ENCODE measurements at regions not wholly inside any gene's neighbourhood (a gene's known extent, or its start where the extent isn't known, plus 50 kb on each side); places are given as distances from the start of the nearest gene placed in this dataset.

- no peak overlapping the region for H3K4me3 ChIP-seq (replicated peaks; ENCODE audit: low read depth, low read length)
- TF ChIP-seq, protein P1, sequence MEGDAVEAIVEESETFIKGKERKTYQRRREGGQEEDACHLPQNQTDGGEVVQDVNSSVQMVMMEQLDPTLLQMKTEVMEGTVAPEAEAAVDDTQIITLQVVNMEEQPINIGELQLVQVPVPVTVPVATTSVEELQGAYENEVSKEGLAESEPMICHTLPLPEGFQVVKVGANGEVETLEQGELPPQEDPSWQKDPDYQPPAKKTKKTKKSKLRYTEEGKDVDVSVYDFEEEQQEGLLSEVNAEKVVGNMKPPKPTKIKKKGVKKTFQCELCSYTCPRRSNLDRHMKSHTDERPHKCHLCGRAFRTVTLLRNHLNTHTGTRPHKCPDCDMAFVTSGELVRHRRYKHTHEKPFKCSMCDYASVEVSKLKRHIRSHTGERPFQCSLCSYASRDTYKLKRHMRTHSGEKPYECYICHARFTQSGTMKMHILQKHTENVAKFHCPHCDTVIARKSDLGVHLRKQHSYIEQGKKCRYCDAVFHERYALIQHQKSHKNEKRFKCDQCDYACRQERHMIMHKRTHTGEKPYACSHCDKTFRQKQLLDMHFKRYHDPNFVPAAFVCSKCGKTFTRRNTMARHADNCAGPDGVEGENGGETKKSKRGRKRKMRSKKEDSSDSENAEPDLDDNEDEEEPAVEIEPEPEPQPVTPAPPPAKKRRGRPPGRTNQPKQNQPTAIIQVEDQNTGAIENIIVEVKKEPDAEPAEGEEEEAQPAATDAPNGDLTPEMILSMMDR (IDR thresholded peaks at IDR 0.05; ENCODE audit: low read depth, low read length, missing control alignments) = no peak
- DNase-seq (ENCODE audit: extremely low read depth, low read depth) = no peak
Measured at GRCh38 chr15:47529241-47529640, 188.1 kb upstream of the SEMA6D start.

- DNase-seq (ENCODE audit: extremely low read depth, low read depth) = no peak
- TF ChIP-seq, protein P1 (IDR thresholded peaks at IDR 0.05; ENCODE audit: low read depth, low read length, missing control alignments) = no peak
Measured at GRCh38 chr15:47534673-47535072, 182.6 kb upstream of the SEMA6D start.

GRCh38 chr15:47541562-47541961, 175.7 kb upstream of the SEMA6D start:
- H3K4me3 ChIP-seq (replicated peaks; ENCODE audit: low read depth, low read length) = no peak overlapping the region
- no peak for DNase-seq (ENCODE audit: extremely low read depth, low read depth)
- TF ChIP-seq, protein P1 (IDR thresholded peaks at IDR 0.05; ENCODE audit: low read depth, low read length, missing control alignments) = no peak

More at GRCh38 chr15:47534673-47535072, 182.6 kb upstream of the SEMA6D start:
- no peak overlapping the region for H3K4me3 ChIP-seq (replicated peaks; ENCODE audit: low read depth, low read length)

GRCh38 chr15:47542312-47542989, 174.9 kb upstream of the SEMA6D start:
- H3K4me3 ChIP-seq (replicated peaks; ENCODE audit: low read depth, low read length) = no peak overlapping the region
- DNase-seq (ENCODE audit: extremely low read depth, low read depth) = no peak
- TF ChIP-seq, protein P1 (IDR thresholded peaks at IDR 0.05; ENCODE audit: low read depth, low read length, missing control alignments) = no peak

GRCh38 chr15:47548231-47548630, 169.1 kb upstream of the SEMA6D start:
- no peak for DNase-seq (ENCODE audit: extremely low read depth, low read depth)
- TF ChIP-seq, protein P1 (IDR thresholded peaks at IDR 0.05; ENCODE audit: low read depth, low read length, missing control alignments) = no peak
- H3K4me3 ChIP-seq (replicated peaks; ENCODE audit: low read depth, low read length) = no peak overlapping the region

DNA sequence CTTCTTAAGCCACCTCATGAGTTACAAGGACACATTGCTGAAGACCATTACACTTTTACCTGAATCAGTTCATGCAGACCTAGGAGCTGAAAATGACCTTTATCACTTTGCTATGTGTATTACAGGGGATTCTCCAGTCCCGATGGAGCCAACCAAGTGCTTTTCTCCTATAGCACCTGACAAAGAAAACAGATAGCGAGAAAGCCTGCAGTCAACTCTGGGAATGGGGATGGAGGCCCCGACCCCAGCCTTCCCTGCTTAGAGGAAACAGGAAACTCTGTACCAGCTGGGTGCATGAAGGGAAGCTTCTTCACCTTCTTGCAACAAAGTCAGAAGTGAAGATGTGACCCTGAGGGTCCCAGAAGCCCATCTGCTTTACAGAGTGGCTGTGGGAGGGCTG, 168.3 kb upstream of the SEMA6D start:
- TF ChIP-seq, protein P1 (IDR thresholded peaks at IDR 0.05; ENCODE audit: low read depth, low read length, missing control alignments) = no peak
- H3K4me3 ChIP-seq (replicated peaks; ENCODE audit: low read depth, low read length) = no peak overlapping the region
- no peak for DNase-seq (ENCODE audit: extremely low read depth, low read depth)

GRCh38 chr15:47551079-47551478, 166.2 kb upstream of the SEMA6D start:
- no peak overlapping the region for H3K4me3 ChIP-seq (replicated peaks; ENCODE audit: low read depth, low read length)
- TF ChIP-seq, protein P1 (IDR thresholded peaks at IDR 0.05; ENCODE audit: low read depth, low read length, missing control alignments) = no peak
- DNase-seq (ENCODE audit: extremely low read depth, low read depth) = no peak
